ENCODE measurements at regions not wholly inside any gene's neighbourhood (a gene's known extent, or its start where the extent isn't known, plus 50 kb on each side); places are given as distances from the start of the nearest gene placed in this dataset.

DNA sequence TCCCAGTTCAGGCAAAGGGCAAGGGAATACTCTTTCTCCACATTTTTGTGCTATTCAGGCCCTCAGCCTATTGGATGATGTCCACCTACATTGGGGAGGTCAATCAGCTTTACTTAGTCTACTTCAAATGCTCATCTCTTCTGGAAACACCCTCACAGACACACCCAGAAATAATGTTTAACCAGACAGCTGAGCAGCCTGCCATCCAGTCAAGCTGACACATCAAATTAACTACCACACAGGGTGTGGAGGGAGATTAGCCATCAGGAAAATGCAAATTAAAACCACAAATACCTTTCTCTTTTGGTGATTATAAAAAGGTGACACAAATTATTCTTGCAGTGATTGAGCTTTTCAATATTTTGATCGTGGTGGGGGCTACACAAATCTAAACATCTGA, 74.7 kb upstream of the FZD8 start:
- Histone ChIP-seq H3K4me3 (no peak overlapping the region), H3K9ac (ENCODE audit: control insufficient read depth, insufficient read depth, low read length) (no peak overlapping the region), H2AFZ (ENCODE audit: control insufficient read depth, low read depth, low read length) (no peak overlapping the region), H3K4me1 (ENCODE audit: control insufficient read depth, insufficient read depth, low read length) (no peaks in the 10 kb centered on the region), H3K79me2 (ENCODE audit: control insufficient read depth, insufficient read depth, low read length) (no peaks in the 10 kb centered on the region), H3K9me3 (replicated peaks; ENCODE audit: control insufficient read depth, insufficient read depth, low read length) (no peaks in the 10 kb centered on the region), H3K27ac (ENCODE audit: control insufficient read depth, insufficient read depth) (no peak overlapping the region), H4K20me1 (ENCODE audit: control insufficient read depth, insufficient read depth) (no peaks in the 10 kb centered on the region), H3K36me3 (ENCODE audit: control insufficient read depth in 2 of 2, insufficient read depth in 2 of 2, low read length in 1 of 2) (no peaks in the 10 kb centered on the region), H3K4me2 (ENCODE audit: control insufficient read depth, insufficient read depth) (no peak overlapping the region), H3K27me3 (replicated peaks in 1 of 2; ENCODE audit: control insufficient read depth in 2 of 2, insufficient read depth in 2 of 2, low read length in 1 of 2) (no peaks in the 10 kb centered on the region)
- intact Hi-C loops (cut with micrococcal nuclease; ENCODE audit: unreplicated experiment) (no loop called here), in situ Hi-C loops (cut with MboI) (no loop called here)
- ChIA-PET CTCF (no interaction called here), SMC1A (ENCODE audit: uncharacterized antibody, unreplicated experiment) (interaction anchor here (0.5 kb wide), 1 partner anchor 245 kb away, joined by 3 read pairs; no protein-coding TSS in a partner anchor), RAD21 (ENCODE audit: unreplicated experiment) (interaction anchor here (0.7 kb wide), 1 partner anchor 18 kb away, joined by 3 read pairs; no protein-coding TSS in a partner anchor), POLR2A (no interaction called here)
- 0% methylated on average over 1 of the region's 1 CpG for whole genome bisulfite sequencing (ENCODE audit: insufficient coverage, insufficient replicate concordance, low lambda C conversion rate, missing lambda C conversion rate)
- TF ChIP-seq ESRRA (IDR thresholded peaks at IDR 0.05; ENCODE audit: low read length) (no peak), GABPA (IDR thresholded peaks at IDR 0.05; ENCODE audit: low read depth) (no peak), GATAD2B (conservative IDR thresholded peaks at IDR 0.05; ENCODE audit: low read depth) (no peak), SREBF1 (IDR thresholded peaks at IDR 0.05; ENCODE audit: low read length) (no peak), WRNIP1 (IDR thresholded peaks at IDR 0.05; ENCODE audit: borderline replicate concordance, low read depth, low read length) (no peak), CHD4 (IDR thresholded peaks at IDR 0.05) (no peak), RCOR1 (conservative IDR thresholded peaks at IDR 0.05; ENCODE audit: low read depth, low read length) (no peak), SMARCA5 (IDR thresholded peaks at IDR 0.05) (no peak), STAT3 (IDR thresholded peaks at IDR 0.05; ENCODE audit: low read depth, low read length) (no peak), NBN (IDR thresholded peaks at IDR 0.05) (no peak)
- TF ChIP-seq, protein P1, sequence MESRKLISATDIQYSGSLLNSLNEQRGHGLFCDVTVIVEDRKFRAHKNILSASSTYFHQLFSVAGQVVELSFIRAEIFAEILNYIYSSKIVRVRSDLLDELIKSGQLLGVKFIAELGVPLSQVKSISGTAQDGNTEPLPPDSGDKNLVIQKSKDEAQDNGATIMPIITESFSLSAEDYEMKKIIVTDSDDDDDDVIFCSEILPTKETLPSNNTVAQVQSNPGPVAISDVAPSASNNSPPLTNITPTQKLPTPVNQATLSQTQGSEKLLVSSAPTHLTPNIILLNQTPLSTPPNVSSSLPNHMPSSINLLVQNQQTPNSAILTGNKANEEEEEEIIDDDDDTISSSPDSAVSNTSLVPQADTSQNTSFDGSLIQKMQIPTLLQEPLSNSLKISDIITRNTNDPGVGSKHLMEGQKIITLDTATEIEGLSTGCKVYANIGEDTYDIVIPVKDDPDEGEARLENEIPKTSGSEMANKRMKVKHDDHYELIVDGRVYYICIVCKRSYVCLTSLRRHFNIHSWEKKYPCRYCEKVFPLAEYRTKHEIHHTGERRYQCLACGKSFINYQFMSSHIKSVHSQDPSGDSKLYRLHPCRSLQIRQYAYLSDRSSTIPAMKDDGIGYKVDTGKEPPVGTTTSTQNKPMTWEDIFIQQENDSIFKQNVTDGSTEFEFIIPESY (IDR thresholded peaks at IDR 0.05) = no peak
- TF ChIP-seq, protein P2, sequence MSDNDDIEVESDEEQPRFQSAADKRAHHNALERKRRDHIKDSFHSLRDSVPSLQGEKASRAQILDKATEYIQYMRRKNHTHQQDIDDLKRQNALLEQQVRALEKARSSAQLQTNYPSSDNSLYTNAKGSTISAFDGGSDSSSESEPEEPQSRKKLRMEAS (IDR thresholded peaks at IDR 0.05; ENCODE audit: low read depth, low read length) = no peak
- TF ChIP-seq, protein P3, sequence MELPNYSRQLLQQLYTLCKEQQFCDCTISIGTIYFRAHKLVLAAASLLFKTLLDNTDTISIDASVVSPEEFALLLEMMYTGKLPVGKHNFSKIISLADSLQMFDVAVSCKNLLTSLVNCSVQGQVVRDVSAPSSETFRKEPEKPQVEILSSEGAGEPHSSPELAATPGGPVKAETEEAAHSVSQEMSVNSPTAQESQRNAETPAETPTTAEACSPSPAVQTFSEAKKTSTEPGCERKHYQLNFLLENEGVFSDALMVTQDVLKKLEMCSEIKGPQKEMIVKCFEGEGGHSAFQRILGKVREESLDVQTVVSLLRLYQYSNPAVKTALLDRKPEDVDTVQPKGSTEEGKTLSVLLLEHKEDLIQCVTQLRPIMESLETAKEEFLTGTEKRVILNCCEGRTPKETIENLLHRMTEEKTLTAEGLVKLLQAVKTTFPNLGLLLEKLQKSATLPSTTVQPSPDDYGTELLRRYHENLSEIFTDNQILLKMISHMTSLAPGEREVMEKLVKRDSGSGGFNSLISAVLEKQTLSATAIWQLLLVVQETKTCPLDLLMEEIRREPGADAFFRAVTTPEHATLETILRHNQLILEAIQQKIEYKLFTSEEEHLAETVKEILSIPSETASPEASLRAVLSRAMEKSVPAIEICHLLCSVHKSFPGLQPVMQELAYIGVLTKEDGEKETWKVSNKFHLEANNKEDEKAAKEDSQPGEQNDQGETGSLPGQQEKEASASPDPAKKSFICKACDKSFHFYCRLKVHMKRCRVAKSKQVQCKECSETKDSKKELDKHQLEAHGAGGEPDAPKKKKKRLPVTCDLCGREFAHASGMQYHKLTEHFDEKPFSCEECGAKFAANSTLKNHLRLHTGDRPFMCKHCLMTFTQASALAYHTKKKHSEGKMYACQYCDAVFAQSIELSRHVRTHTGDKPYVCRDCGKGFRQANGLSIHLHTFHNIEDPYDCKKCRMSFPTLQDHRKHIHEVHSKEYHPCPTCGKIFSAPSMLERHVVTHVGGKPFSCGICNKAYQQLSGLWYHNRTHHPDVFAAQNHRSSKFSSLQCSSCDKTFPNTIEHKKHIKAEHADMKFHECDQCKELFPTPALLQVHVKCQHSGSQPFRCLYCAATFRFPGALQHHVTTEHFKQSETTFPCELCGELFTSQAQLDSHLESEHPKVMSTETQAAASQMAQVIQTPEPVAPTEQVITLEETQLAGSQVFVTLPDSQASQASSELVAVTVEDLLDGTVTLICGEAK (IDR thresholded peaks at IDR 0.05; ENCODE audit: borderline replicate concordance) = no peak
- DNase-seq (ENCODE audit: low read depth, low spot score) (no peak), ATAC-seq (no peak), FAIRE-seq (no peak)
- no TSS peak for BruUV-seq (replicated peaks)
